CD14-positive monocyte (primary cell): ENCODE measurements at regions not wholly inside any gene's neighbourhood (a gene's known extent, or its start where the extent isn't known, plus 50 kb on each side); places are given as distances from the start of the nearest gene placed in this dataset.

Source experiments
- DNase-seq, 3 donors: peaks; one replicate each; pipeline ENCODE4 v3.0.0-alpha.2; 2011 to 2022
- H2AFZ ChIP-seq: 2 replicates; pipeline ENCODE4 v1.6.0; 2012; ENCODE audit warnings: mild to moderate bottlenecking, low read depth, low read length, inconsistent platforms; ENCODE audit not compliant: insufficient read depth, poor library complexity, severe bottlenecking
- H3K27ac ChIP-seq, 2 donors: 1 replicate in 1 of 2; 2 replicates in 1 of 2; pipeline ENCODE4 v1.5.1; 2012 to 2013; ENCODE audit warnings: low read length in 2 of 2, control low read depth in 1 of 2, inconsistent platforms in 1 of 2, low read depth in 1 of 2, mild to moderate bottlenecking in 1 of 2
- H3K27me3 ChIP-seq, 2 donors: one replicate each; pipeline versions ENCODE4 v1.6.0 to v1.6.1; 2011 to 2013; ENCODE audit warnings: low read length in 2 of 2; ENCODE audit not compliant: control insufficient read depth in 2 of 2, insufficient read depth in 2 of 2
- H3K36me3 ChIP-seq, 2 donors: replicated peaks in 1 of 2; 1 replicate in 1 of 2; 2 replicates in 1 of 2; pipeline versions ENCODE4 v1.5.1 to v1.6.1; 2012 to 2013; ENCODE audit warnings: low read length in 2 of 2, control low read depth in 1 of 2, inconsistent platforms in 1 of 2, mild to moderate bottlenecking in 1 of 2; ENCODE audit not compliant: insufficient read depth in 2 of 2, control insufficient read depth in 1 of 2
- H3K4me1 ChIP-seq, 2 donors: 1 replicate in 1 of 2; 2 replicates in 1 of 2; pipeline versions ENCODE4 v1.5.1 to v1.6.1; 2012 to 2013; ENCODE audit warnings: low read length in 2 of 2, control low read depth in 1 of 2, inconsistent platforms in 1 of 2, mild to moderate bottlenecking in 1 of 2, moderate library complexity in 1 of 2; ENCODE audit not compliant: insufficient read depth in 2 of 2, control insufficient read depth in 1 of 2
- H3K4me2 ChIP-seq: replicated peaks from 2 replicates; pipeline ENCODE3; 2012; ENCODE audit warnings: low read length, moderate library complexity, mild to moderate bottlenecking; ENCODE audit not compliant: poor library complexity, severe bottlenecking; ENCODE audit errors: extremely low read depth
- H3K4me3 ChIP-seq, 3 experiments: fragments of 200-600 bp in 1 of 3; sonication (generic) in 1 of 3; replicated peaks in 1 of 3; 1 replicate in 2 of 3; 2 replicates in 1 of 3; pipeline ENCODE4 v1.5.1; 2011 to 2013; ENCODE audit warnings: low read length in 3 of 3, mild to moderate bottlenecking in 3 of 3, control low read depth in 2 of 3, low read depth in 2 of 3, inconsistent platforms in 1 of 3, moderate library complexity in 1 of 3
- H3K79me2 ChIP-seq: 2 replicates; pipeline ENCODE4 v1.6.0; 2012; ENCODE audit warnings: mild to moderate bottlenecking, control low read depth, inconsistent platforms, low read length, moderate library complexity; ENCODE audit not compliant: insufficient read depth
- H3K9ac ChIP-seq: 2 replicates; pipeline ENCODE4 v1.6.0; 2017; ENCODE audit warnings: low read length, mild to moderate bottlenecking; ENCODE audit not compliant: insufficient read depth, poor library complexity, severe bottlenecking
- H3K9me3 ChIP-seq, 2 donors: replicated peaks in 1 of 2; 1 replicate in 1 of 2; 2 replicates in 1 of 2; pipeline versions ENCODE4 v1.5.1 to v1.6.1; 2012 to 2013; ENCODE audit warnings: low read length in 2 of 2, control low read depth in 1 of 2; ENCODE audit not compliant: control insufficient read depth in 1 of 2, insufficient read depth in 1 of 2
- H4K20me1 ChIP-seq: 2 replicates; pipeline ENCODE4 v1.6.0; 2012; ENCODE audit warnings: mild to moderate bottlenecking, low read length, control low read depth, moderate library complexity; ENCODE audit not compliant: insufficient read depth
- H3K27ac Mint-ChIP-seq, 7 donors: one replicate each; pipeline ENCODE4 v1.8.0; 2020; ENCODE audit warnings: mild to moderate bottlenecking in 7 of 7, mixed read lengths in 7 of 7, moderate library complexity in 6 of 7, inconsistent platforms in 2 of 7
- H3K27me3 Mint-ChIP-seq, 3 donors: one replicate each; pipeline ENCODE4 v1.8.0; 2021 to 2022; ENCODE audit warnings: low read depth in 3 of 3, mild to moderate bottlenecking in 3 of 3, mixed read lengths in 3 of 3, moderate library complexity in 3 of 3, inconsistent platforms in 1 of 3
- H3K36me3 Mint-ChIP-seq, 2 donors: one replicate each; pipeline ENCODE4 v1.8.0; 2020; ENCODE audit warnings: mixed read lengths in 2 of 2, inconsistent platforms in 1 of 2, mild to moderate bottlenecking in 1 of 2
- H3K4me1 Mint-ChIP-seq: one replicate; pipeline ENCODE4 v1.8.0; 2020; ENCODE audit warnings: mild to moderate bottlenecking, mixed read lengths
- H3K4me3 Mint-ChIP-seq, 2 donors: one replicate each; pipeline ENCODE4 v1.8.0; 2020; ENCODE audit warnings: mild to moderate bottlenecking in 2 of 2, mixed read lengths in 2 of 2, moderate library complexity in 1 of 2
- H3K9me3 Mint-ChIP-seq, 7 donors: one replicate each; pipeline ENCODE4 v1.8.0; 2020 to 2022; ENCODE audit warnings: mixed read lengths in 7 of 7, mild to moderate bottlenecking in 6 of 7, moderate library complexity in 6 of 7, inconsistent platforms in 2 of 7
- CTCF ChIP-seq: fragments of 200-600 bp; IDR thresholded peaks from one replicate; pipeline ENCODE4 v1.8.0; 2022; ENCODE audit warnings: antibody characterized with exemption, mild to moderate bottlenecking
- WGBS: methylation state at CpG from one replicate; pipeline ENCODE4 v1.1.5; 2013; ENCODE audit warnings: missing lambda C conversion rate; ENCODE audit not compliant: insufficient coverage; 5-methylcytosine and 5-hydroxymethylcytosine counted together
- intact Hi-C, 2 donors: fragments of 100-400 bp; cut with micrococcal nuclease; formaldehyde crosslinking; loops; one replicate each; pipeline versions ENCODE4 v1.15.0 to v1.15.1; 2023

GRCh38 chr2:375270-375955 is 87.5 kb upstream of the ALKAL2 start:
- no peak for DNase-seq
- no peak overlapping the region for H3K4me2 ChIP-seq
- no peaks in the 10 kb centered on the region for H4K20me1 ChIP-seq
- no peak overlapping the region for H3K4me3 ChIP-seq
- no peak overlapping the region for H3K9ac ChIP-seq
- H3K27ac ChIP-seq, result no peak overlapping the region
- H3K9me3 ChIP-seq, result peaks cover 17 to 26% of the 10 kb centered on the region in 2 donors
- no peaks in the 10 kb centered on the region for H3K36me3 ChIP-seq
- no peaks in the 10 kb centered on the region for H3K79me2 ChIP-seq
- no peak overlapping the region for H2AFZ ChIP-seq
- Mint-ChIP-seq H3K36me3 (no peaks in the 10 kb centered on the region), H3K4me1 (no peaks in the 10 kb centered on the region), H3K9me3 (peaks cover 3 to 28% (median 10%) of the 10 kb centered on the region in 7 donors), H3K27me3 (no peaks in the 10 kb centered on the region), H3K4me3 (no peak overlapping the region), H3K27ac (no peak overlapping the region)
- 85% methylated on average over 8 of the region's 9 CpGs for WGBS
- intact Hi-C loops, result no loop called here
- TF ChIP-seq CTCF, result no peak
- H3K4me1 ChIP-seq, result no peaks in the 10 kb centered on the region
- H3K27me3 ChIP-seq, result no peaks in the 10 kb centered on the region

DNA sequence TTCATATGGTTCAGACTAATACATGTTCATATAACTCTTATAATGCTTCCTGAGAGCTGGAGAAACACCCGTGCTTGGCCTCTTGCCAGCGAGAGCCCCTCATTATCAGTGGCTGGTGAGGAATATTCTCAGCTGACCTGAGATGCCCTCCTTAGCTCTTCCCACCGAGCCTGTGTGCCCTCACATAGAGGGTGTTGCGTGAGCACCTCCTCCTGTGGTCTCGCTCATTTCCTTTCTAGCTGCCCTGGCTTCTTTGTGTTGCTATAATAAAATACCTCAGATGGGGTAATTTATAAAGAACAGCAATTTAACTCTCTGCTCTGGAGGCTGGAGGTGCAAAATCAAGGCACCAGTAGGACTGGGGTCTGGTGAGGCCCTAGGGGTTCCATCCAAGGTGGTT is 80.5 kb upstream of the ALKAL2 start:
- Histone ChIP-seq H3K9me3 (peaks cover 5 to 28% of the 10 kb centered on the region in 2 donors), H3K4me2 (no peak overlapping the region), H3K36me3 (no peaks in the 10 kb centered on the region), H3K79me2 (no peaks in the 10 kb centered on the region), H3K4me1 (no peaks in the 10 kb centered on the region), H4K20me1 (no peaks in the 10 kb centered on the region), H3K9ac (no peak overlapping the region), H3K27me3 (no peaks in the 10 kb centered on the region), H3K27ac (no peak overlapping the region), H3K4me3 (no peak overlapping the region), H2AFZ (no peak overlapping the region)
- 25% methylated on average over 2 of the region's 5 CpGs for WGBS
- TF ChIP-seq CTCF, result no peak
- Mint-ChIP-seq H3K4me1 (no peaks in the 10 kb centered on the region), H3K27me3 (peaks cover 0 to 1% (median 0%) of the 10 kb centered on the region in 3 donors), H3K36me3 (no peaks in the 10 kb centered on the region), H3K27ac (no peak overlapping the region), H3K4me3 (no peak overlapping the region), H3K9me3 (peaks cover 5 to 19% (median 12%) of the 10 kb centered on the region in 7 donors)
- intact Hi-C loops, result no loop called here
- no peak for DNase-seq
